ENCODE measurements at regions not wholly inside any gene's neighbourhood (a gene's known extent, or its start where the extent isn't known, plus 50 kb on each side); places are given as distances from the start of the nearest gene placed in this dataset.
"Not testable (repeated sequence)": the region's sequence is repeated elsewhere in the genome, so short reads cannot be mapped to it uniquely, and the experiment has no call there.

GRCh38 chr3:88298189-88298588 is 148.4 kb downstream of the C3orf38 start:
- DNase-seq, result no peak

DNA sequence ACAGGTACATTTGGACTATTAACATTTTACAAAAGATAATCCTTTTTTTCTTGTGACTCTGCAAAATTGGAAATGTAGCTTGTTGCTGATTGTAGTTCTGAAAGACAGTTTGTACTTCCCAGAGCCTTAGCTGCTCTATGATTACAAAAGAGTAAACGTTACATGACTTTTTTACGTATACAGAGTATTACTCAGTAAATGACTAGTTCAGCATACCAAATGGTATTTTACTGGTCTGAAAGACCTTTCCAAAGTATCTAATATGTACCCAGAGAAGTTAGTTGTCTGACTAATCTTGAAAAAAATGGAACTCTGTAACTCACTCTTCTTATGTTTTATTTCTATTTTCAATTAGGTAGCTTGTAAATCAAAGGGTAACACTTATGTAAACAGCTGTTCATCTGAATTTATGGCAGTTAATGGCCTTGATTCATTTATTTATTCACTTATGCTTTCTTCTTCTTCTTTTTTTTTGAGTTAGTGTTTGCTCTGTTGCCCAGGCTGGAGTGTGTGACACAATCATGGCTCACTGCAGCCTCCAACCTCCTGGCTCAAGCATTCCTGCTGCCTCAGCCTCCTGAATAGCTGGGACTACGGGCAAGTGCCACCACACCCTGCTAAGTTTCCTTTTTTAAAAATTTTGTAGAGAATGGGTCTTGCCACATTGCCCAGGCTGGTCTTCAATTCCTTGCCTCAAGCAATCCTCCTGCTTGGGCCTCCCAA is 151.7 kb downstream of the C3orf38 start:
- DNase-seq, result no peak

DNA sequence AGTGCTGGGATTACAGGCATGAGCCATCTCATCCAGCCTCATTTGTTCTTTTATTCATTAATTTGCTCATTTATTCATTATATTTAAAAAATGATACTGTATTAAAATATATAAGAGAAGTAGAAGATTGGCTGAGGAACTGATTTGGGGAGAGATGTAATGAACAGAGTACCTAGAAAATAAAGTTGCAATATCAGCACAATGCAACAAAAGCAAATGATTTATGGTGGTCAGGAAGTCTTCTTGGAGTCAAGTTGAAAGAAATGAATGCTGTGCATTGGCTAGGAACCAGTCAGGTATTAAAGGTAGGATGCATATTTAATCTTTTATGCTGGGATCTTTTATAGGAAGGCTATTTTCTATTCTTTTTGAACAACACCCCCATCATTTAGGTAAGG is 152.2 kb downstream of the C3orf38 start:
- DNase-seq, result no peak

GRCh38 chr3:88303331-88303904 is 153.7 kb downstream of the C3orf38 start:
- not testable (repeated sequence) for DNase-seq

- no peak for DNase-seq
These were observed 157.9 kb downstream of the C3orf38 start for GRCh38 chr3:88307666-88308065.

DNA sequence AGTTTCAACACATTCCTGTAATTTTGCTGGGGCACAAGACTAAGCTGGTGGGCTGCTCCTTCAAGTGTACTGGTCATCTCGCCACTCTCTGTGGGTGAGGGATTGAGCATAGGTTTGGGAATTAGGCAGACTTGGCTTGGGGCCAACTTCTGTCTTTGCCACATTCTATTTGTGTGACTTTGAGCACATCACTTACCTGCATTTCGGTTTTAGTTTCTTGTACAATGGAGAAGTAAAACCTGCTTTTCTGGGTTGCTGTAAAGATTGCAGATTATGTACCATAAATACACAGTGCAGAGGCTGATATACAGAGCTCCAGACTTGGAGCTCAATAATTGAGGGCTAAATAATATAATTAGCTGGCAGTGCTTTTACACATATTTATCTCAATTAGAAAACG is 162.1 kb downstream of the C3orf38 start:
- no peak for DNase-seq

DNA sequence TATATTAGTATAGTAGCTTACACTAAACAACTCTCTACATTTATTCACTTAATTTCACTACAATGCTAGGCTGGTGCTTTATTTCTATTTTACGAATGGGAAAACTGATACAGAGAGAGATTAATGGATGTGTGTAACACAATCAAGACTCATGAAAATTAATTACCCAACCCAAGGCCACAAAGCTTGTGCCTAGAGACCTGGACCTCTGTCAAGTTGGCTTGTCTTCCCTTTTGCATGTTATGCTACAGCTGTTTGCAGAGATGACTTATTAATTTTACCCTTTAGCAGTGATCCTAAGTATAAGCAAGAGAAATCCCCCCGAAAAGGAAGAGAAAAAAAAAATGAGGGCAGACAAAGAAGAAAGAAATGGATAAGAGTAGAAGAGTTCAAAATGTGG is 162.5 kb downstream of the C3orf38 start:
- DNase-seq, result no peak

DNA sequence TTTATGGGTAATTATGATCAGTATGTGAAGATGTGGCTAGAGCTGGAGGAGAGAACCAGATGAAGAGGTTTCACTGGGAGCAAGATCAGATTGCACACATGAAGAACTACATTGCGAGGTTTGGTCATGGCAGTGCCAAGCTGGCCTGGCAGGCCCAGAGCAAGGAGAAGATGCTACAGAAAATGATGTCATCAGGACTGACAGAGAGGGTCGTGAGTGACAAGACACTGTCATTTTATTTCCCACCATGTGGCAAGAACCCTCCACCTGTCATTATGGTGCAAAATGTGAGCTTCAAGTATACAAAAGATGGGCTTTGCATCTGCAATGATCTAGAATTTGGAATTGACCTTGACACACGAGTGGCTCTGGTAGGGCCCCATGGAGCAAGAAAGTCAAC is 168.3 kb downstream of the C3orf38 start:
- no peak for DNase-seq

DNA sequence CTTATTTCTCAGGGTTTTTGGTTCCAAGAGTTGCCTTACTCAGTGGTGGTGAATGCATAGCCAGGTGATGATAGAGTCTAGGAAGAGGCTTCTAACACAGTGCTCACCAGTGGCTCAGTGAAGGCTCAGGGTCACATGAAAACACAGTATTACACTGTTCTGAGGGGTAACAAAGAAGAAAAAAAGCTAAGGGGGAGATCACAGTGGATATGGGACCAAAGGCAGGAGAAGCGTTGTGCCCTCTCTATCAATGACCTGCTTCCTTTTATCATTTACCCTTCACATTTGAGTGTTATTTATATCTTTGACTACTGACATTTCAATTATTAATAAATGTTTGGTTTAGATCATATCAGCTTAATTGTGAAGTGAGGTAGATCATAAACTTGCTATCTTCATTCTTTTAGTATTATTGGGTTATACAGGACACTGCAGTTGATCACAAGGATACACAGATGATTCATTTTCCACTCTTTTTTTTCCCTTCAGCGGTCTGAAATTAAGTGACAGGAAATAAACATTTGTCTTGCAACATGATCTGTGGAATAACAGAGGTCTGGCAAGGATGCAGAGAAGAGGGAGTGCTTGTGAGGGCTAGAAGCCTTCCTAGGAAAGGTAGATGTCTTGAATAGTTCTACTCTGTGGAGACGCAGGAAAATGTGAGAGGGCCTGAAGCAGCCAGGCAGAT is 171.7 kb downstream of the C3orf38 start:
- DNase-seq, result no peak

- no peak for DNase-seq
These were observed 175.0 kb downstream of the C3orf38 start for GRCh38 chr3:88324788-88325187.

- no peak for DNase-seq
These were observed 184.6 kb downstream of the C3orf38 start for GRCh38 chr3:88334187-88334868.

DNA sequence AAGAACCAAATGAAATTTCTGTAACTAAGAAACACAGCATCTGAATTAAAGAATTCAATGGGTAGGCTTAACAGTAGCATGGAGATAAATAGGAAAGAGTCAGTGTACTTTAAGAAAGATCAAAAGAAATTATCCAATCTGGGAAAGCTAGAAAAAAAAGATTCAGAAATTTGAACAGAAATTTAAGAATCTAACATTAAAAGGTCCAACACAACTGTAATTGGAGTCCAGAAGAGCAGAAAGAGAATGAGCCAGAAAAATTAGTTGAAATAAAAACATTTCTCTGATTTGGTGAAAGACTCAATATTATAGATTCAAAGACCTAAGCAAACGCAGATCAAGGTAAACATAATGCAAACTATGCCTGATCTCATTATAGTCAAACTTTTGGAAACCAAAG is 187.1 kb downstream of the C3orf38 start:
- DNase-seq, result no peak

GRCh38 chr3:88343264-88343663 is 193.5 kb downstream of the C3orf38 start:
- DNase-seq, result no peak

DNA sequence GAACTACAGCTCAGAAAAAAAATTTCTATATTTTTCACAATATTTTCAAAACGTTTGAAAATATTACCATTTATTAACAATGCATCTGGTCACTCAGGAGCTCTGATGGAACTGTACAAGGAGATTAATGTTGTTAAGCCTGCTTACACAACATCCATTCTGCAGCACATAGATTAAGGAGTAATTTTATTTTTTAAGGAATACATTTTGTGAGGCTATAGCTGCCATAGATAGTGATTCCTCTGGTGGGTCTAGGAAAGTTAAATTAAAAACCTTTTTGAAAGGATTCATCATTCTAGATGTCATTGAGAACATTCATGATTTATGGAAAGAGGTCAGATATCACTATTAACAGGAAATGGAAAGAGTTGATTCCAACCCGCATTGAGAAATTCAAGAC is 196.9 kb downstream of the C3orf38 start:
- DNase-seq, result no peak

GRCh38 chr3:88362428-88362827 is 212.7 kb downstream of the C3orf38 start:
- no peak for DNase-seq

DNA sequence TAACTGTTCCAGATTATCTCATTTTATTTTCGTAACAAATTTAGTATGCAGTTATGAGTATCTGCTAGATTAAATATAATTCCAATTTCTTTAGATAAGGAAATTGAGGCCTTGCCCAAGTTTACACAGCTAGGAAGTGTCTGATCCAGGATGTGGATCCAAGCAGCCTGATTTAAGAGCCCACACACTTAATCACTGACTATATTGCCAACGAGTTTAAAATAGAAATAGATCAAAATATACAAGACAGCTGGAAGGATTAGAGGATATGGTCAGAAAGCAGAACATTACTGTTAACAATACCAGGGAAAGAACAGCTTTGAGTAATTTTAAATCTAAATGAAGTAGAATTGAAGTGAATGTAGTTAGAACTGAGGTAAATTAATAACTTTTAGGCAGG is 215.2 kb downstream of the C3orf38 start:
- DNase-seq, result no peak

DNA sequence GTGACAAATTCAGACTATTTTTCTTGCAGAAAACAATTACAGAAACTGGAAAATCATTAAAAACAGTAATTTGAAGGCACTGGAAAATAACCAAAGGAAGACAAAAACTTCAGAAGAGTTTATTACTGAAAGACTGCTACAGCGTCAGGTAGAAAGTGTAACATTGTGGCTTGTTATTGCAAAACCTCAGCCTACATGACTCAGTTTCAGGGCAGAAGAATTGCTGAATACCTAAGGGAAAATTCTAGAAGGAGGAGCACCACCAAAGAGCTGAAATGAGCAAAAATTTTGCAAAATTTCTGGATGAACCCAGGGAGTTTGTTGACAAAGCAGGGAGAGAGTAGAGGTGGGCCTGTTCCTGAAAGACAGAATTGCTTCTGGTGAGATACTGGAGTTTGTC is 219.6 kb downstream of the C3orf38 start:
- DNase-seq, result no peak

GRCh38 chr3:88369767-88370166 is 220.0 kb downstream of the C3orf38 start:
- DNase-seq, result no peak

GRCh38 chr3:88385090-88385489 is 235.3 kb downstream of the C3orf38 start:
- DNase-seq, result no peak

GRCh38 chr3:88398581-88398980 is 248.8 kb downstream of the C3orf38 start:
- no peak for DNase-seq

DNA sequence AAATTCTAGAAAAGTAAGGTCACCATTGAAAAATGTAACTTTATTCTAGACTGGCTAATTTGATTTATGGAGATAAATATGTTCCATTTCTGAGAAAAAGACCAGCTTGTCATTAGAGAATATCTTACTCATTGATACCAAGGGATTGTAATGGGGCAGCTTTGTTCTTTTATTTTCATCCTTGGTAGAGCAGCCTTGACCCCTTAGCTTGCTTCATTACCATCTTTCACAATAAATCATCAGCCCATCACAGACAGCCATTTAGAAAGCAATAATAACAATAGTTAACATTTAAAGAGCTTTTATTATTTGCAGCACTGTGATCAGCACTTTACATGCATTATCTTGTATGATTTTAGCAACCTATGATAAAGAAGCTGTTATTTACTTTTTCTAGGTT is 253.6 kb downstream of the C3orf38 start:
- DNase-seq, result no peak

GRCh38 chr3:88408097-88408496 is 258.3 kb downstream of the C3orf38 start:
- no peak for DNase-seq

GRCh38 chr3:88408935-88409334 is 259.2 kb downstream of the C3orf38 start:
- DNase-seq, result no peak

- peak; percentile 5 for DNase-seq
These were observed 260.5 kb downstream of the C3orf38 start for GRCh38 chr3:88410259-88410658.
